ENCODE measurements at regions not wholly inside any gene's neighbourhood (a gene's known extent, or its start where the extent isn't known, plus 50 kb on each side); places are given as distances from the start of the nearest gene placed in this dataset.

DNA sequence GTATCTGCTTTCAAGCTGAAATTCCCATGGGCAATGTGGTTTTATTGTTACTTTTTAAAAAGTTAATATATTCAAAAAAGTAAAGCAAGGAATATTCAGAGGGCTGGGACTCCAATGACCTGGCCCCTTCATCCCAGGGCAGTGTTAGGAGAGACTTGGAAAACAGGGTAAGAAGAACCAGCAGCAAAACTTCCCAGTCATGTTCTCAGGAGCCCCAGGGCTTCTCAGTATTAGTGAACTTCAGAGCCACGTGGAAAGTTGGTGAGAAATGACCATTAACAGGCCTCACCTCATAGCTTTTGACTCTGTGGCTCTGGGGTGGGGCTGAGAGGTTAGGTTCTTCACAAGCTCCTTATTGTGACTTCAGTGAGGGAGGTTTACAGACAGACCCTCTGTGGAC is 230.4 kb upstream of the KCNG1 start:
- TF ChIP-seq, protein P1, sequence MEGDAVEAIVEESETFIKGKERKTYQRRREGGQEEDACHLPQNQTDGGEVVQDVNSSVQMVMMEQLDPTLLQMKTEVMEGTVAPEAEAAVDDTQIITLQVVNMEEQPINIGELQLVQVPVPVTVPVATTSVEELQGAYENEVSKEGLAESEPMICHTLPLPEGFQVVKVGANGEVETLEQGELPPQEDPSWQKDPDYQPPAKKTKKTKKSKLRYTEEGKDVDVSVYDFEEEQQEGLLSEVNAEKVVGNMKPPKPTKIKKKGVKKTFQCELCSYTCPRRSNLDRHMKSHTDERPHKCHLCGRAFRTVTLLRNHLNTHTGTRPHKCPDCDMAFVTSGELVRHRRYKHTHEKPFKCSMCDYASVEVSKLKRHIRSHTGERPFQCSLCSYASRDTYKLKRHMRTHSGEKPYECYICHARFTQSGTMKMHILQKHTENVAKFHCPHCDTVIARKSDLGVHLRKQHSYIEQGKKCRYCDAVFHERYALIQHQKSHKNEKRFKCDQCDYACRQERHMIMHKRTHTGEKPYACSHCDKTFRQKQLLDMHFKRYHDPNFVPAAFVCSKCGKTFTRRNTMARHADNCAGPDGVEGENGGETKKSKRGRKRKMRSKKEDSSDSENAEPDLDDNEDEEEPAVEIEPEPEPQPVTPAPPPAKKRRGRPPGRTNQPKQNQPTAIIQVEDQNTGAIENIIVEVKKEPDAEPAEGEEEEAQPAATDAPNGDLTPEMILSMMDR (IDR thresholded peaks at IDR 0.05; ENCODE audit: low read depth, low read length, poor library complexity, severe bottlenecking), result no peak
- TF ChIP-seq EZH2phosphoT487 (IDR thresholded peaks at IDR 0.05; ENCODE audit: borderline replicate concordance, low read length), result no peak

Data from DOHH2 (cell line).